Amniotic stem cell (primary cell): ENCODE measurements at regions not wholly inside any gene's neighbourhood (a gene's known extent, or its start where the extent isn't known, plus 50 kb on each side); places are given as distances from the start of the nearest gene placed in this dataset.

Source experiments
- DNase-seq: peaks from one replicate; lab custom pipeline; 2025; lab: John Stamatoyannopoulos, UW

DNA sequence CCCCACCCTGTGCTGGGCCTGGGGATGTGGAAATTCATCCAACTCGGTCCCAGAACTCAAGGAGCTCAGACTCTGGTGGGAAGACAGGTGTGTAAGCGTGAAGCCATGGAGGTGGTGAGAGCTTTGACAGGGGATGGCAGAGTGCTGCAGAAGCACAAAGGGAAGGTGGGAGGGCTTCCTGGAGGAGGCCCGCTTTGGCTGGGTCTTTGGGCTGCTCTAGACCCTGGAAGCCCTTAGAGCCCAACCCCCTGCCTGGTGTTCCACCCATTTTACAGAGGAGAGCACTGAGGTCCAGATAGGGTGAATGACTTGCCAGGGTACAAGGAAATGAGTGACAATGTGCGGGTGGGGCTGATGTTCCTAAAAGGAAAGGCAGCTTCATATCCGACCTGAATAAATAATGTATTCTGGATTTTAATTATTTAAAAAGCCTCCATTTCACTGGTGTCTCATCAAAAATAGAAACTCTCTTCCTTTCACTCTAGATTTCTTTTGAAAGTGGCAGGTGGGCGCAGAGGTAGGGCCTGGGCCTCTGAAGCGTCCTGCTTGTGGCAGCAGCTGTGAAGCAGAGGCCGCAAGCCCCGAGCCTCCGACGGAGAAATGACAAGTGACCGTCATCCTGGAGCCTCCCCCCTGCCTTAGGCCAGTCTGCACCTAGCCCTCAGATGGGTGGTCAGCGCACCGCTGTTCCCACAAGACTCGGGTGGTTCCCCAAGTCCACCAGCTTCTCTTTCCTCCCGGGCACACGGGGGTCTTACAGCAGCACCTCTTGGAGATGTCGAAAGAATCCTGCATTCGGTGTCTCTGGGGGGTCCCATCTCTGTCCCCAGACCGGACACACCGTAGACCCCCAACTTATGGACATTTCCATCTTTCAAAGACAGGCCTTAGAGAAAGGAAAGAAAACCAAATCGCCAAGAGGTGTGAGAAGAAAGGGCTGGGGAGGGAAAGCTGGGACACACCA, 71.0 kb upstream of the TAF1B start:
- no peak for DNase-seq

DNA sequence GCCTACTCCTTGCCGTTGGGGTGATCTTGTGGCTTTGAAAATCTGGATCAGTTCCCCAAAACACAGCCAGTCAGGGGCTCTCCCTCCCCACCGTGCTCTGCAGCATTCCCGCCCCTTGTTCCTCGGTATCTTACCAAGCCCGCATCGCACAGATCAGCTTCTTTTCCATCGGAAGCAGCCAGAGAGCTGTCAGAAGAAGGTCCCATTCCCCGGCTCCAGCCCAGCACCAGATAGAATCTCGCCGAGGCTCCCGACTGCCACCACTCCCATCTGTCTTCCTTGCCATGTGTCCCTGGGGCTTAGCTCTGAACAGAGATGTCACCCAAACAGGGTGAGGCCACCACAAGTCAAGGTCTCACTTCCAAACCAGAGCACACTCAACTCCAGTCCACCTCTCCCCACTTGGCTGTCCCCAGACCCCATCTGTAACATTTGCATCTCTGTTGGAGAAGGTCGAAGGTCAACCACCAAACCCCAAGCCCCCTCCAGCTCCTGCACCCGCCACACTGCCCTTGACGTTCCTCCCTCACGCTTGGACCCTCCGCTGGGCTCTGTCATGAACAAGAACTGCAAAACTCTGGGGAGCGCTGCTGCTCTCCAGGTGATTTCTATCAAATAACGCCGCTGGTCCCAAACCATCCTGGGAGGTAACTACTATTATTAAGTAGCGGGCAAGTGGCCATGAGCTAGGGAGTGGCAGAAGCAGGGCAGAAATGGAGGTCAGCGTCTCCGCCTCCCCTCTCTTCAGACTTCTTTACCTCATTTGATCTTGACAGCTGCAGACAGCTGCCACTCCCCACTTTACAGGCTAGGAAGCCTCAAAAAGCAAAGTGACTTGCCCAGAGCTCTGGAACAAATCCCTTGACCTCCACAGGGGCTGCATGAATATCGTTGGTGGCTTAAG, 70.0 kb upstream of the TAF1B start:
- no peak for DNase-seq

DNA sequence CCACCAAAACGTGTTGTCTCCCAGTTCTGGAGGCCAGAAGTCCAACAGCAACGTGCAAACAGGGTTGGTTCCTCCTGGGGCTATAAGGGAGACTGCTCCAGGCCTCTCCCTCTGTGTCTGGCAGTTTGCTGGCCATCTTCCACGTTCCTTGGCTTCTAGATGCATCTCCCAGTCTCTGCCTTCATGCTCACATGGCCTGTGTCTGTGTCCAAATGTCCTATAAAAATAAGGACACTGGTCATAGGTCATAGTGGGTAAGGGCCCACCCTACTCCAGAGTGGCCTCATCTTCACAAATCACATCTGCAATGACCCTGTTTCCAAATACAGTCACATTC, 69.4 kb upstream of the TAF1B start:
- DNase-seq, result no peak

DNA sequence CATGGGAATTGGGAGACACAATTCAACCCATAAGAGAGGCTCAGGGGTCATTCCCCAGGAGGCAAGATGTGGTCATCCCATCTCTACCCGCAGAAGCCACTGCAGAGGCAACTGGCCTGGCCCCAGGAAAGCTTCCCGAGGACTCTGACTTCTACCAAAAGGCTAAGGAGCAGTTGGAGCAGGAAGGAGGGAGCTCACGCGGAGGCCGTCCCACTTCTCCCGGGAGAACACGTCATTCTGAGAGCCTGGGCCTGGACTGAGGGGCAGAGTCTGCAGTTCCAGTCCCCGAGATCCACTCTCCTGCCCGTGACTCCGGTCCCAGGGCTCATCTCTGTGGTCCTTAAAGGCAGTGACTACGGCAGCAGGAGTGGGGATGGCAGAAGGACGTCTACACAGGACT, 69.0 kb upstream of the TAF1B start:
- DNase-seq, result no peak

DNA sequence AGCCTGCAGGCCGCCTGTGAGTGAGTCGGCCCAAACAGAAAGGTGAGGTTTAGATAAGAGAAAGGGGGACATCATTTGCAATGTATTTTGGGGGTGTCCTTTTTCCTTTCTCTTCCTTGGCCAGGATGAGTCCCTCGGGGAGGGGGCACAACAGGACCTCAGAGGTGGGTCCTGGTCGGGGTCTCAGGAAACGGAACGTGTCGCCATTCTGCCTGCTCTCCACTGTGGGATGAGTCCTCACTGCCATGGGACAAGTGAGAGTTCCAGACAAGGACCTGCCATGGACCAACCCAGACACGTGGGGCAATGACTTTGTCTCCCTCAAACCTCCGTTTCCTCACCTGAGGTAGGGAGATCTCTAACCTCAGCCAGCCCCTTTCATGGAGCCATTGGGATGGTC, 67.9 kb upstream of the TAF1B start:
- no peak for DNase-seq

DNA sequence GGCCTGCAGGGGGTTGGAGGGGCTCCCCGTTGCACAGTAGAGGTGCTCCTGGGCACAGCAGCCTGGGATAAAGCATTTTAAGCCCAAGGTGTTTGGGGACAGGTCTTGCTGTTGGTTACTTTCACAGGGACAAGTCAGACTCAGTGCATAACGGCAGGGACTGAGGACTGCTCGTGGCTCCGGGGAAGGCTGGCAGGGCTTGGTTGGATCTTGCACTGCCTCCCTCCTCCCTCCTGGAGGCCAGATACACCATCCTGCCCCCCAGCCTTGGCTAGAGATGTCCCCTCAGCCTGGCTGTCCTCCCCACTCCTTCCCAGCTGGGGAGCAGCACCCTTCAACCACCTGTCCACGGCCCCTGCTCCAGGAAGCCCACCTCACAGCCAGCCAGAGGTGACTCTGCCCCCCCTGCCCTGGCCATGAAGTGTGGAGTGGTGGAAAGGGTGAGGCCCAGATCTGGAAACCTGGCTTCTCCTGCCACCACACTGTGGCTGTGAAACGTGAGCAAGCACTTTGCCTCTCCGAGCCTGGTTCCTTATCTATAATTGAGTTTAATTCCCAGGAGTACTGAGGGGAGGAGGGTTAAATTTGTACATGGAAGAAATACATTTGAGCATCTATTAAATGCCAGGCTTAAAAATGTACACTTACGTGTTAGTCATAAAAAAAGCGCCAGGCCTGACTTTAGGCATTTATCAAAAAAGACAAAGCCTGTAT, 67.1 kb upstream of the TAF1B start:
- no peak for DNase-seq

DNA sequence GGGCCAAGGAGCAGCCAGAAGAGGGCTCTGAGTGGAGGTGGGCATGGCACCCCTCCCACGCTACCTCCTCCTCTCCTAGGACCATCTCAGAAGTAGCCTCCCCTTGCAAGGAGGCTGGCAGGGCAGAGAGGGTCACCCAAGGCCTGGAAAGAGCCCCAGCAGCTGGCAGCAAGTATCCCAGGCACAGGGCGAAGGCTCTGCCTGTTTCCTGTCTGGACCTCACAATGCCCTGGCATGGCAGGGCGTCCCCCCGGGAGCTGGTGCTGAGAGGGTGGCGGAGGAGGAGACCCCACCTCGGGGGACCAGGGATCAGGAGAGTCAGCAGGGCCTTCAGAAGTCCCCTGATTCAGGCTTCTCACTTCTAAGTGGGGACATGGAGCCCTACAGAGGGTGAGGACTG, 66.2 kb upstream of the TAF1B start:
- DNase-seq, result no peak

DNA sequence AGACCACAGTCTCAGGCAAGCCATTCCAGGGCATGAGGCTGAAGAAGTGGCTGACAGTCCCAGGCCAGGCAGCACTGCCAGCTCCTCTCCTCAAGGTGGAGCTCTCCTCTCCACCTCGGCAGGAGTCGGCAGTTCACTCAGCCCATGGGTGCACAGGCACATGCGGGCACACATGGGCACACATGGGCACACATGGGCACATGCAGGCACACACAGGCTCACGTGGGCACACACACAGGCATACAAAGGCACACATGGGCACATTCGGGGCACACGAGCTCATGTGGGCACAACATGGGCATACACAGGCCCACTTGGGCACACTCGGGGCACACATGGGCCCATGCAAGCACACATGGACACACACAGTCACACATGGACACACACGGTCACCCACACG, 65.3 kb upstream of the TAF1B start:
- no peak for DNase-seq

DNA sequence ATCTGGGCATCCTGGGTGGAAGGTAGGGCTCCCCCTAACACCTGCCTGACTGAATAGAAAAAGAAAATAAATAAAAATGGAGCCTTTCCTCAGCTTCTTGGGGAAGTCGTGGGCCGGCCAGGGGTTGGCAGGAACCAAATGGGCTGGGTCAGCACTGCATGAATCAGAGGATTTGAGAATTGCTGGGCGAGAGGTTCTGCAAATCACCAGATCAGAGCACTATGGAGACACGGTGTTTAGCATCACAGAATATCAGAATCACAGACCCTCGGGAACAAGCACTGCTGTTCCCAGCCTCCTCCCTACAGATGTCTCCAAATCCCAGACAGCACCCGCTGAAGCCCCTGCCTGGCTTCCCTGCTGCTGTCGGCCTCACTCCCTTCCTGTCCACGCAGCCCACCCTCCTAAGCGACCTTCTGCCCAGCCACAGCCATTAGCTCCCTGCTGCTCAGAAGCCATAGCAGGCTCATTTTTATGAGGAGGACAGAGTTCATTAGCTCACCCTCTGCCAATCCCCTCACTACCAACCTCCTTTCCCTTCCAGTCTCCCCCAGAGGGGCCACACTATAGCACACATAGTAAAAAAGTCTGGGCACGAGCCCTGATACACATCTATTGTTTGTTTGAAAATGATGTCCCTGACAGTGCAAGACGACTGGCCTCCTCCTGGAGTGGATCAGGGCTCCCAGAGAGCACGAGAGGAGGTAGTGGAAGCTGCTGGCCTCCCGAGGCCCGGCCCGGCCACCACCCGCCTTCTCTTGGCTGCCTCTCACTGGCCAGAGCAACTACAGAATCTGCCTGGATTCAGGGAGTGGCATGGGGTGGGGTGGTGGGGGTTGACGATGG, 64.6 kb upstream of the TAF1B start:
- no peak for DNase-seq

DNA sequence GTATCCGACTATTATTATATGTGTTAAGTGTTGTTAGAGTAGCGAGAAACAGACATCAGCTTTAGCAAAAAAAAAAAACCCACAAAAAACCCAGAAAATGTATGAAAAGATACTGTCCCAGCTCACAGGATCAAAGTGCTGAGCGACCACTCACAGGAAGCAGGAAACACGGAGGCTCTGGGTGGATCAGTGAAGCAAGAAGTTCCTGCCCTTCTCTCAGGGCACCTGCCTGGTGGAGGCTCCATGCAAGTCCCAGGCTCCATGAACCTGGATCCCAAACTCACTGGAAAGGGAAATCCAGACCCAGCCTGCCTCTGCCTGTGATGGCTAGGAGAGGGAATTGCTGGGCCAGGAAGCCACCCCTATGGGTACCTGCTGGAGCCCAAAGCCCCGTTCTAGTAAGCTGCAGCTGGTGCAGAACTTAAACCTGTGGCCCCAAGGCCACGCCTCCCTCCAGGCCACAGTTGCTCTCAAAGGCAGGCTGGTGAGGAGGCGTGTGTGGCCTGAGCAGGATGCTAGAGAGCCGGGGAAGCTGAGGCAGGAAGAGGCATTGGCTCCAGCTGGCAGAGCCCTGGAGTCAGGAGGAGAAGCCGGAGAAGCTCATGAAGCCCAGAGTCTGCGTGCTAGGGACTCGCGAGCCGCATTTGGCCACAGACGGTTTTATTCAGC, 63.5 kb upstream of the TAF1B start:
- no peak for DNase-seq

DNA sequence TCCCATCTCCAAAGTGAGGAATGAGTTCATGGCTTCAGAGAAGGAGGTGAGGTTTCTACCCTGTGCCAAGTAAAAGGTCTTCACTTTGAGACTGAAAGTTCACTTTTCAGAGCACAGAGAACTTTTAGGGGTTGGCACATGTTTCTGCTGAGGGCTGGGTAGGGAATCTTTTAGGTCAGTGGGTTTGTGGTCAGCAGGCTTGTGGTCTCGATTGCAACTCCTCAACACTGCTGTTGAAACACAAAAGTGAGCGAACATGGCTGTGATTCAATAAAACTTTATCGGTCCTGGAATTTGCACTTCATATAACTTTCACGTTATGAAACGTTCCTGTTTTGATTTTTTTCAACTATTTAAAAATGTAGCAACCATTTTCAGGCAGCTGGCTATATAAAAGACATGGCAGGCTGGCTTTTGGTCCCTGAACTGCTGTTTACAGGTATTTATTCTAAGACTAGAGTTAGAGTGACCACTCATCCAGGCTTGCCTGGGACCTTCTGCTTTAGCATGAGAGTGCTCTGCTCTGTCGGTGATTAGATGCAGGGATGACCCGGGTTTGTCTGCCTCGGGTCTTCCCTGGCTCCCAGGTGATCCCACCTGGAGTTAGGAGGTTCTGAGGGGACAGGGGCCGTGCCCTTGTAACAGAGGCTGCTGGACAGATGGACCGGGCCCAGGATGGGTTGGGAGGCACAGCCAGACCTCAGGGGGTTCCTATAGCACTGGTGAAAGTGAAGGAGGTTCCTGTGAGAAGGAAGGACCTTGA, 62.7 kb upstream of the TAF1B start:
- no peak for DNase-seq

DNA sequence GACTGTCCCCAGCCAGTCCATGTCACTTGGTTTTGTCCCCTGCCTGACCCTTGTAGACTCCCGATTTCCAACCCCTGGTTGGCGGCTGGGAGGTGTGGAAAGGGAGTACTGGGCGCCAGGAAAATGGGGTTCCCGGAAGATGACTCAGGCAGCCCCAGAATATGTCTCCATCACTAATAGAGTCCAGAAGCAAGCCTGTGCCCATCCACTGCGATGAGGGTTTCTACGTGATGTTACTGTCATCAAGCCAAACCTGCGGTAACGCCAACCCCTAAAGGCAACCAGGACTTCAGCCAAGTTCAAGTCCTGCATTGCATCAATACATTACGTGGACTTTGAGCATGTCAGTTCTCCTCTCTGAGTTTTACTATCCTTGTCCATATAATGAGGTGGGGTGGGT, 62.0 kb upstream of the TAF1B start:
- DNase-seq, result no peak

DNA sequence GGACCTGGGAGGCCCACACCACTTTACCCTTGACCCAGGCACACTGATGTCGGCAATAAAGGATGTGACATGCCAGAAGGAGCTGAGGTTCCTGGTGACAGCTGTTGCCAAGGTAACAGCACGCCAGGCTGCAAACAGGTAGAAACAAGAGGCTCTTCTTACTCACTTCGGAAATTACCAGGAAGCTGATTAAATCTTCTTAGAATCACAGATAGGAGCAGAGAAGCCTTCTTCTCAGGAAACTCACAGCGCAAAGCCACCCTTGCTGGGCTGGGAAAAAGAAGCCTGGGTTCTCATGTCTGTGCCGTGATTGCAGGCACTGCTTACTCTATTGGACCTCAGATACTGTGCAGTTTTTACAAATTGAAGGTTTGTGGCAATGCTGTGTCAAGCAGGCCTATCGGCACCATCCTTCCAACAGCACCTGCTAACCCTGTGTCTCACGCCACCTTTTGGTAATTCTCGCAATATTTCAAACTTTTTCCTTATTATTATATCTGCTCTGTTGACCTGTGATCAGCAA, 61.0 kb upstream of the TAF1B start:
- no peak for DNase-seq

DNA sequence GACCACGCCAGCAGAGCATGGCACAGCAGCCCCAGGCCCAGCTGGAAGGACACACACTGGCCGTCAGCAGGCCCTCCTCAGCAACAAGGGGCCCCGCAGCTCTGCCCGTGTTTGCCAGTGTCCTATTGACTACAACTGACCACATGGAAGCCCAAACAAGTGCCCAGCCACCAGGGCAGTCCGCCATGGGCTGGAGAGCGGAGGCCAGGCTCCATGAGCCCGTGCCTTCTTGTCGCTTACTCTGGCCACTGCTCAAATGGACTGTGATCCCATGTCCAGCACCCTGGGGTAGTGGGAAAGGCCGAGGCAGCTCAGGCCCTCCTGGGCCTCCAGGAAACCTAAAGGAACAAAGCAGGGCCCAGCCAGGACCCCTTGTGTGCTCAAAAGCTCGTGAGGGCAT, 53.9 kb upstream of the TAF1B start:
- no peak for DNase-seq

DNA sequence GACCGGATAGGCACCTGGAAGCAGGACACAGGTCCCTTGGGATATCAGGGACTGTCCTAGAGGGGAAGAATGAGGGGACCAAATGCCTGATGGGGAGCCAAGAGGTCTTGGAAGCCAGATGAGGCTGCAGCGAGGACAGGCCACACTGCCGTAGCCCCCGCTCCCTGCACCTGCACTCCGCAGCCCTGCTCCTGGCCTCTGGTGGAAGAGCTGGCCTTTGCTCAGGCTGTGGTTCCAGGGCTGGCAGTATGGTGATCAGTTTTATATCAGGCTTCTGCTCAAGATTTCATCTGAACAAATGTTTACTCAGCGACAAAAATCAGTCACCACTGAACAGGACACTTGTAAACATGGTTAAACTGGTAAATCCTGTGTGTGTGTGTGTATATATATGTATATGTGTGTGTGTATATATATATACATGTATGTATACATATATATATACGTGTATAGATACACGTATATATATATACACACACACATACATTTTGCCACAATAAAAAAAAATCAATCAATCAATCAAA, 52.5 kb upstream of the TAF1B start:
- DNase-seq, result no peak

DNA sequence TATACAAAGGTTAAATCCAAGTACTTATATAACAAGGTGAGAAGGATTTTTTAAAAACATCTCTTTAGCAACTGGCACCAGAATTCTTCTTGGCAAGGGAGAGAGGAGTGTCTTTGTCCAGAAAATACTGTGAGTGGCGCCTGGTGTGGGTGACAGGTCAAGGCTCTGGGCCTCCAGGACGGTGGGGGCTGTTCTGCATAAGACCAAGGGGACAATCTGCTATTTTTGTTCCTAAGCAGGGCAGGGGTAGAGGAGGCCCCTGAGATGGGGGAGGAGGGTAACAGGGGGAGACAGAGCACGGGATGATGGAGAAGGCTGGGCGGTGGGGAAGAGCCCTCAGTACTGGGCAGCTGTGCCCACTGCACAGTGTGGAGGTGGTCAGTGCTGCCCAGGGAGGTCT, 51.6 kb upstream of the TAF1B start:
- DNase-seq, result no peak

DNA sequence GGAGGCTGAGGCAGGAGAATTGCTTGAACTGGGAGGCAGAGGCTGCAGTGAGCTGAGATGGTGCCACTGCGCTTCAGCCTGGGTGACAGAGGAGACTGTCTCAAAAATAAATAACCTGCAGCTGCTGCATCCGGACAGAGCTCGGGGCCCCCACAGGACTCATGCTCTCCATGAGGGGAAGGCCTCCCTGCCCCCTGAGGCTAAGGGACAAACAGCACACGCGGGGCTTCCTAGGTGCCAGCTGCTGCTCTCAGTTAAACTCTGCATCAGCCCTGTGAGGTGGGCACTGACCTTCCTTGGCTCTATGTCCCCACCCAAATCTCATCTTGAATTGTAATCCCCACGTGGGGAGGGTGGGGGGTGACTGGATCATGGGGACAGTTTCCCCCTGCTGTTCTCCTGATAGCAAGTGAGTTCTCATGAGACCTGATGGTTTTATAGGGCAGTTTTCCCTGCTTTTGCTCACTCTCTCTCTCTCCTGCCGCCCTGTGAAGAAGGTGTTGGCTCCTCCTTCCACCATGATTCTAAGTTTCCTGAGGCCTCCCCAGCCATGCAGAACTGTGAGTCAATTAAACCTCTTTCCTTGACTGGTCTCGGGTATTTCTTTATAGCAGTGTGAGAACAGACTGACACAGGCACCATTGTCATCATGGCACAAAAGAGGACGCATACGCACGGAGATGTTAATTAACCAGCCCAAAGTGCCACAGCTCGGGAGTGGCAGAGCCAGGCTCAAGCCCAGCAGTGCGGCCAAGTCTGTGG, 49.9 kb upstream of the TAF1B start:
- DNase-seq, result no peak
